GM12892 (cell line): ENCODE measurements at regions not wholly inside any gene's neighbourhood (a gene's known extent, or its start where the extent isn't known, plus 50 kb on each side); places are given as distances from the start of the nearest gene placed in this dataset.

ENCODE experiments used
- POLR2A ChIP-seq: IDR thresholded peaks from 2 replicates; pipeline ENCODE4 v1.6.1; 2011; ENCODE audit warnings: low read depth, low read length, control low read depth
- POLR2AphosphoS5 ChIP-seq: IDR thresholded peaks from 2 replicates; pipeline ENCODE4 v1.6.1; 2011; ENCODE audit warnings: low read depth, low read length, control low read depth
- TAF1 ChIP-seq: IDR thresholded peaks from 2 replicates; pipeline ENCODE4 v1.6.1; 2011; ENCODE audit warnings: low read depth, mild to moderate bottlenecking, control low read depth, low read length, borderline replicate concordance

GRCh38 chr6:19757036-19757435 is 80.1 kb upstream of the ID4 start:
- TF ChIP-seq POLR2A (no peak), TAF1 (no peak), POLR2AphosphoS5 (no peak)
